H1 (cell line): ENCODE measurements at regions not wholly inside any gene's neighbourhood (a gene's known extent, or its start where the extent isn't known, plus 50 kb on each side); places are given as distances from the start of the nearest gene placed in this dataset.

Experiments
- CTCF ChIA-PET: fragments of 300-600 bp; sonication (Branson Sonifier 250); formaldehyde crosslinking; loops from one replicate; lab custom pipeline; 2021; ENCODE audit not compliant: partially characterized antibody; lab: Charles Lee
- POLR2A ChIA-PET: fragments of 300-600 bp; sonication (Branson Sonifier 250); formaldehyde crosslinking; loops from one replicate; lab custom pipeline; 2021; ENCODE audit warnings: inconsistent platforms; ENCODE audit not compliant: partially characterized antibody; lab: Charles Lee
- DNase-seq, 2 experiments: peaks; one replicate each; pipeline versions ENCODE4 v3.0.0 to v3.0.0-alpha.2; 2010 to 2022; ENCODE audit warnings: low spot score in 2 of 2, low read depth in 1 of 2, mixed read lengths in 1 of 2
- FAIRE-seq: peaks from 2 replicates; lab custom pipeline; 2011; peaks lifted over from hg19 to GRCh38; lab: Jason Lieb, UNC
- H2AFZ ChIP-seq: 2 replicates; pipeline ENCODE4 v1.8.1; 2012; ENCODE audit warnings: low read length, inconsistent platforms
- H2AK5ac ChIP-seq: 2 replicates; pipeline ENCODE4 v1.6.1; 2013; ENCODE audit warnings: low read depth, low read length
- H2BK120ac ChIP-seq: replicated peaks from 2 replicates; pipeline ENCODE3; 2013; ENCODE audit warnings: low read depth, low read length, inconsistent platforms
- H2BK12ac ChIP-seq: 2 replicates; pipeline ENCODE4 v1.6.1; 2013; ENCODE audit warnings: low read depth, low read length
- H2BK15ac ChIP-seq: 2 replicates; pipeline ENCODE4 v1.6.1; 2013; ENCODE audit warnings: low read length
- H2BK20ac ChIP-seq: 2 replicates; pipeline ENCODE4 v1.6.1; 2013; ENCODE audit warnings: low read length
- H2BK5ac ChIP-seq: 2 replicates; pipeline ENCODE4 v1.6.1; 2013; ENCODE audit warnings: low read depth, low read length
- H3K14ac ChIP-seq: 2 replicates; pipeline ENCODE4 v1.6.1; 2013; ENCODE audit warnings: inconsistent platforms; ENCODE audit not compliant: insufficient read length
- H3K18ac ChIP-seq: 2 replicates; pipeline ENCODE4 v1.6.1; 2013; ENCODE audit warnings: low read length; ENCODE audit errors: extremely low read depth
- H3K23ac ChIP-seq: 2 replicates; pipeline ENCODE4 v1.6.1; 2013; ENCODE audit warnings: inconsistent platforms; ENCODE audit not compliant: insufficient read length
- H3K23me2 ChIP-seq: 2 replicates; pipeline ENCODE4 v1.6.1; 2013; ENCODE audit warnings: low read depth, low read length
- H3K27ac ChIP-seq: 2 replicates; pipeline ENCODE4 v1.6.1; 2011; ENCODE audit warnings: low read depth, low read length, inconsistent platforms
- H3K27me3 ChIP-seq, 4 experiments: replicated peaks in 1 of 4; 1 replicate in 1 of 4; 2 replicates in 3 of 4; pipeline versions ENCODE4 v1.6.1 to v1.8.1; 2011 to 2013; ENCODE audit warnings: low read length in 3 of 4, mild to moderate bottlenecking in 3 of 4, inconsistent platforms in 2 of 4, mixed read lengths in 2 of 4, moderate library complexity in 1 of 4; ENCODE audit not compliant: control insufficient read depth in 3 of 4, insufficient read depth in 3 of 4; ENCODE audit errors: extremely low read depth in 1 of 4
- H3K36me3 ChIP-seq, 4 experiments: 2 replicates each; pipeline versions ENCODE4 v1.6.1 to v1.8.1; 2011 to 2013; ENCODE audit warnings: mild to moderate bottlenecking in 4 of 4, low read length in 3 of 4, moderate library complexity in 2 of 4, control low read depth in 1 of 4, inconsistent platforms in 1 of 4; ENCODE audit not compliant: insufficient read depth in 4 of 4, control insufficient read depth in 2 of 4
- H3K4ac ChIP-seq: replicated peaks from 2 replicates; pipeline ENCODE3; 2013; ENCODE audit warnings: low read length, low read depth, mixed read lengths, inconsistent platforms; ENCODE audit not compliant: insufficient read length
- H3K4me1 ChIP-seq, 4 experiments: replicated peaks in 1 of 4; 1 replicate in 1 of 4; 2 replicates in 3 of 4; pipeline versions ENCODE4 v1.6.1 to v1.8.1; 2011 to 2013; ENCODE audit warnings: low read length in 3 of 4, inconsistent platforms in 2 of 4, mixed read lengths in 1 of 4; ENCODE audit not compliant: insufficient read depth in 4 of 4, control insufficient read depth in 3 of 4
- H3K4me2 ChIP-seq, 2 experiments: 2 replicates each; pipeline versions ENCODE4 v1.6.1 to v1.8.1; 2011 to 2013; ENCODE audit warnings: low read depth in 2 of 2, low read length in 2 of 2, control low read depth in 1 of 2, inconsistent platforms in 1 of 2, mild to moderate bottlenecking in 1 of 2; ENCODE audit not compliant: insufficient read depth in 1 of 2
- H3K4me3 ChIP-seq, 4 experiments: fragments of 200-600, 300-600 bp in 1 of 4; sonication (generic), shearing (Covaris generic), sonication (Bioruptor Twin) in 1 of 4; 2 replicates each; pipeline versions ENCODE4 v1.5.1 to v1.8.1; 2011 to 2016; ENCODE audit warnings: low read length in 4 of 4, low read depth in 3 of 4, control low read depth in 2 of 4, inconsistent platforms in 2 of 4, mild to moderate bottlenecking in 2 of 4, mixed read lengths in 1 of 4, moderate library complexity in 1 of 4; ENCODE audit not compliant: insufficient read depth in 2 of 4; ENCODE audit errors: extremely low read depth in 1 of 4
- H3K56ac ChIP-seq: replicated peaks from 2 replicates; pipeline ENCODE3; 2013; ENCODE audit warnings: low read depth, mild to moderate bottlenecking, mixed read lengths, low read length, inconsistent platforms; ENCODE audit not compliant: insufficient read length
- H3K79me1 ChIP-seq: 2 replicates; pipeline ENCODE4 v1.6.1; 2013; ENCODE audit warnings: low read depth, low read length, control low read depth
- H3K79me2 ChIP-seq, 2 experiments: 2 replicates each; pipeline versions ENCODE4 v1.6.1 to v1.8.1; 2012 to 2013; ENCODE audit warnings: low read length in 2 of 2, mild to moderate bottlenecking in 2 of 2, inconsistent platforms in 1 of 2; ENCODE audit not compliant: insufficient read depth in 2 of 2, control insufficient read depth in 1 of 2
- H3K9ac ChIP-seq, 4 experiments: replicated peaks in 1 of 4; 1 replicate in 1 of 4; 2 replicates in 3 of 4; pipeline versions ENCODE4 v1.6.1 to v1.8.1; 2011 to 2013; ENCODE audit warnings: low read depth in 3 of 4, low read length in 3 of 4, control low read depth in 2 of 4, mild to moderate bottlenecking in 2 of 4, moderate library complexity in 2 of 4, inconsistent platforms in 1 of 4; ENCODE audit errors: extremely low read depth in 1 of 4
- H3K9me3 ChIP-seq, 2 experiments: 2 replicates each; pipeline versions ENCODE4 v1.6.1 to v1.8.1; 2012 to 2013; ENCODE audit warnings: mild to moderate bottlenecking in 2 of 2, moderate library complexity in 2 of 2, control low read depth in 1 of 2, inconsistent platforms in 1 of 2, low read depth in 1 of 2, low read length in 1 of 2, mixed read lengths in 1 of 2; ENCODE audit not compliant: insufficient read depth in 2 of 2
- H4K20me1 ChIP-seq, 2 experiments: replicated peaks in 1 of 2; 2 replicates each; pipeline versions ENCODE3 to v1.8.1; 2011 to 2013; ENCODE audit warnings: inconsistent platforms in 2 of 2, low read length in 2 of 2, mild to moderate bottlenecking in 1 of 2; ENCODE audit not compliant: insufficient read depth in 2 of 2, control insufficient read depth in 1 of 2
- H4K5ac ChIP-seq: 2 replicates; pipeline ENCODE4 v1.6.1; 2013; ENCODE audit warnings: low read length, low read depth, mixed read lengths, inconsistent platforms; ENCODE audit not compliant: insufficient read length
- H4K8ac ChIP-seq: 2 replicates; pipeline ENCODE4 v1.8.0; 2013; ENCODE audit warnings: mild to moderate bottlenecking, moderate library complexity, low read length, inconsistent platforms; ENCODE audit not compliant: insufficient read depth; ENCODE audit errors: extremely low read depth
- H4K91ac ChIP-seq: replicated peaks from 2 replicates; pipeline ENCODE3; 2013; ENCODE audit warnings: low read length, mixed read lengths, inconsistent platforms; ENCODE audit not compliant: insufficient read length
- CBX5 ChIP-seq: fragments of 300-800, 300-1000 bp; sonication (generic); IDR thresholded peaks from 2 replicates; pipeline ENCODE4 v1.7.1; 2016; ENCODE audit warnings: antibody characterized with exemption, low read length, low read depth
- CHD2 ChIP-seq: IDR thresholded peaks from 2 replicates; pipeline ENCODE4 v1.6.1; 2012; ENCODE audit warnings: low read length, improper control_type of control experiment
- CTBP2 ChIP-seq: IDR thresholded peaks from 2 replicates; pipeline ENCODE4 v1.7.0; 2011; ENCODE audit warnings: borderline replicate concordance, mild to moderate bottlenecking, moderate library complexity, mixed read lengths, low read length; ENCODE audit not compliant: insufficient read depth, insufficient read length
- JUND ChIP-seq: IDR thresholded peaks from 2 replicates; pipeline ENCODE4 v1.6.1; 2011; ENCODE audit warnings: mild to moderate bottlenecking, improper control_type of control experiment, low read length
- MAFK ChIP-seq: IDR thresholded peaks from 2 replicates; pipeline ENCODE4 v1.6.1; 2012; ENCODE audit warnings: low read depth, mild to moderate bottlenecking, improper control_type of control experiment, low read length
- MAX ChIP-seq: IDR thresholded peaks from 2 replicates; pipeline ENCODE4 v1.6.1; 2012; ENCODE audit warnings: inconsistent platforms
- NANOG ChIP-seq: IDR thresholded peaks from 2 replicates; pipeline ENCODE4 v1.6.1; 2011; ENCODE audit warnings: low read length, low read depth, mild to moderate bottlenecking, inconsistent platforms; ENCODE audit not compliant: insufficient read depth, poor library complexity, severe bottlenecking
- RAD21 ChIP-seq, 2 experiments: IDR thresholded peaks in 1 of 2; conservative IDR thresholded peaks in 1 of 2; 2 replicates each; pipeline ENCODE4 v1.6.1; 2011; ENCODE audit warnings: low read depth in 2 of 2, low read length in 2 of 2, improper control_type of control experiment in 1 of 2, inconsistent platforms in 1 of 2, mild to moderate bottlenecking in 1 of 2, moderate library complexity in 1 of 2
- RBBP5 ChIP-seq: IDR thresholded peaks from 2 replicates; pipeline ENCODE4 v1.7.1; 2012; ENCODE audit warnings: low read depth, mild to moderate bottlenecking, inconsistent platforms, low read length, moderate library complexity, borderline replicate concordance
- SIRT6 ChIP-seq: IDR thresholded peaks from one replicate; pipeline ENCODE4 v1.7.1; 2012; ENCODE audit warnings: low read length, inconsistent platforms
- SIX5 ChIP-seq: IDR thresholded peaks from 2 replicates; pipeline ENCODE4 v1.6.1; 2011; ENCODE audit warnings: mild to moderate bottlenecking, low read depth, low read length
- SP1 ChIP-seq: IDR thresholded peaks from 2 replicates; pipeline ENCODE4 v1.6.1; 2011; ENCODE audit warnings: low read depth, low read length
- SRF ChIP-seq: IDR thresholded peaks from 2 replicates; pipeline ENCODE4 v1.6.1; 2011; ENCODE audit warnings: mild to moderate bottlenecking, low read depth, low read length, moderate library complexity
- TAF1 ChIP-seq: IDR thresholded peaks from 2 replicates; pipeline ENCODE4 v1.6.1; 2011; ENCODE audit warnings: mild to moderate bottlenecking, low read depth, low read length
- TCF12 ChIP-seq: IDR thresholded peaks from 2 replicates; pipeline ENCODE4 v1.6.1; 2011; ENCODE audit warnings: low read depth, mild to moderate bottlenecking, low read length
- ZNF274 ChIP-seq: IDR thresholded peaks from 2 replicates; pipeline ENCODE4 v1.7.0; 2012; ENCODE audit warnings: low read length, borderline replicate concordance; ENCODE audit errors: extremely low read depth
- WGBS, 2 experiments: shearing (Covaris generic) in 1 of 2; methylation state at CpG; one replicate each; pipeline versions ENCODE4 v1.1.6 to v1.1.7; 2013 to 2015; ENCODE audit warnings: low lambda C conversion rate in 2 of 2, mixed read lengths in 2 of 2, inconsistent platforms in 1 of 2, low coverage in 1 of 2, missing lambda C conversion rate in 1 of 2; ENCODE audit not compliant: insufficient replicate concordance in 2 of 2, insufficient coverage in 1 of 2, insufficient read length in 1 of 2; ENCODE audit errors: extremely low coverage in 1 of 2, missing lambda C conversion rate in 1 of 2; 5-methylcytosine and 5-hydroxymethylcytosine counted together

DNA sequence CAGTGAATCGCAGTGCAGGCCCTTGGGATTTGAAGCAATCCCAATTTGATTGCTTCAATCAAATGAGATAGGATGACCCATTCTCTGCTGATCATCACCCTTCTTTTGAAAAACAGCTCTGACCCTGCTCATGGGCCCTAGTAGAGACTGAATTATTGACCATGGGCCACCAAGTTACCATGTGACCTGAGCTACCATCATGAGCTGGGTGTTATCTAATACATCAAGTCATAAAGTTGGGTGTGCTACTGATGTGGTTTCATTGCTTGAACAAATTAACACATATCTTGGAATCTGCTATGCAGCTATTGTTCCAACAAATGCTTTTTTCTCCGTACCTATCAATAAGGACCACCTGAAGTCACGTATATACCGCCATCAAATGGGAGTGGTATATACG, 54.8 kb upstream of the CNKSR3 start:
- no peak overlapping the region for H3K18ac ChIP-seq
- H3K23ac ChIP-seq = no peak overlapping the region
- no peak overlapping the region for H2BK5ac ChIP-seq
- H4K5ac ChIP-seq = no peak overlapping the region
- H3K9me3 ChIP-seq = no peaks in the 10 kb centered on the region
- no peak overlapping the region for H2BK15ac ChIP-seq
- DNase-seq (no peak), FAIRE-seq (no peak)
- no peak overlapping the region for H2AFZ ChIP-seq
- no peaks in the 10 kb centered on the region; the same call in 1 of the 2 replicates for H3K23me2 ChIP-seq
- 0 out of 2 replicates have a peak overlapping the region, but pooled peaks have one; percentile 14 for H4K8ac ChIP-seq
- H3K27ac ChIP-seq = no peak overlapping the region
- H3K36me3 ChIP-seq = no peaks in the 10 kb centered on the region
- POLR2A ChIA-PET = no interaction called here
- H2AK5ac ChIP-seq = no peak overlapping the region
- no peak overlapping the region for H2BK12ac ChIP-seq
- CTCF ChIA-PET = no interaction called here
- H3K79me2 ChIP-seq = no peaks in the 10 kb centered on the region
- H2BK20ac ChIP-seq = no peak overlapping the region
- H3K4ac ChIP-seq = no peak overlapping the region
- H4K91ac ChIP-seq = no peak overlapping the region
- H3K4me1 ChIP-seq = no peaks in the 10 kb centered on the region
- no peak overlapping the region for H3K9ac ChIP-seq
- H2BK120ac ChIP-seq = no peak overlapping the region
- H3K27me3 ChIP-seq = no peaks in the 10 kb centered on the region
- WGBS, 2 experiments = 82% methylated on average over 5 of the region's 5 CpGs; no CpG with 5 or more reads in 1 of the 2 experiments
- H3K4me3 ChIP-seq = no peak overlapping the region
- no peaks in the 10 kb centered on the region for H3K79me1 ChIP-seq
- no peak overlapping the region for H3K14ac ChIP-seq
- H4K20me1 ChIP-seq = no peaks in the 10 kb centered on the region
- no peak overlapping the region for H3K56ac ChIP-seq
- H3K4me2 ChIP-seq = no peak overlapping the region
- TF ChIP-seq JUND = no peak
- no peak for TF ChIP-seq CTBP2
- no peak for TF ChIP-seq TCF12
- no peak for TF ChIP-seq TAF1
- TF ChIP-seq CHD2 = no peak
- TF ChIP-seq RAD21 (IDR thresholded peaks at IDR 0.05 in 1 of 2, conservative IDR thresholded peaks at IDR 0.05 in 1 of 2; ENCODE audit: low read depth in 2 of 2, low read length in 2 of 2) = no peak
- TF ChIP-seq CBX5 = no peak
- no peak for TF ChIP-seq MAX
- TF ChIP-seq MAFK = no peak
- no peak for TF ChIP-seq NANOG
- no peak for TF ChIP-seq SRF
- TF ChIP-seq SIRT6 = no peak
- no peak for TF ChIP-seq SP1
- TF ChIP-seq ZNF274 = no peak
- no peak for TF ChIP-seq SIX5
- no peak for TF ChIP-seq RBBP5
